ENCODE measurements at regions not wholly inside any gene's neighbourhood (a gene's known extent, or its start where the extent isn't known, plus 50 kb on each side); places are given as distances from the start of the nearest gene placed in this dataset.
A peak's percentile ranks its signal among the peaks of the same experiment; 100 is the strongest.

DNA sequence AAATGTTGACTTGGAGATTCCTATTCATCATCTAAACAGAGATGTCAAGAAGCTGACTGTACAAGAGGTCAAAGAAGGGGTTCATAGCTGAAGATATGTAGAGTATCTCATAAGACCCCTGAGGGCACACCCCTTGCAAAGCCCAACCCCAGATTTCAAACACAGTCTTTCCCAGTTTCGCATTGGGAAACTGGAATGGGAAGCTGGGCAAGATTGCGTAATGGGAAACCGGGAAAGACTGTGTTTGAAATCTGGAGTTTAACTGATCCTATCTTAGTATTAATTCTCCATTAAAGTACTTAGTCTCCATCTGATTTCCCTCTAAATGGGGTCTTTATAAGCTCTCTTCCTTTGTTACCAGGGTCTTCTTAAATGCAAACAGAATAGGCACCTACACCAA is 99.5 kb downstream of the FAM76B start:
- no peak for DNase-seq

DNA sequence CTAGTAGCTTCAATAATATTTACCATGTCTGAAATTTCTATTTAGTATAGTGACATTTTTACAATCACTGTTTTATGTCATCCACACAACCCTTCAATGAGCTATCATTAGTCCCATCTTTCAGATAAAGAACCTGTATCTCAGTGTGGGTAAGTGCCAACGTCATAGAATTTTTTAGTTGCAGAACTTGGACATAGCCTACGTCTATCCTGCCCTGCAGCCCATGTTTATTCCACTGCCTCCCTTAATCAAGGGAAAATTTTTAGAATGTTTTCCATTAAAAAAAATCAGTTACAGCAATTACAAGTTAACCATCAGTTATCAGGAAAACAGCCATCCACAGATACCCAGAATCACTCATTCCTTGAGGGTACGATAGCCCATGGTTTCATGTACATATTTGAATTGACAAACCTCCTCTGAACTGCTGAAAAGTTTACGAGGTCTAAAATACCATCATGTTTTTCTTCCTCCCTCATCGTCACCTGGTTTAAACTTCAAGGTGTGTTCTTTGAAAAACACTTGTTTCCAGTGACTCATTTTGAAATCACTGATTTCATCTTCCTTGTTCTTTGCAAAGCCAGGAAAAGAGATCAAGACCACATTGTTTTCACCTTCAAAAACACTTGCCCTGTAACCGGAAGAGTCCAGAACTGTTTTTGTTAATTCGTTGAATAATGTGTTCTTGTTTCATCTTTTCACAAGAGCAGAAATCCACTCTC is 100.9 kb downstream of the FAM76B start:
- no peak for DNase-seq

DNA sequence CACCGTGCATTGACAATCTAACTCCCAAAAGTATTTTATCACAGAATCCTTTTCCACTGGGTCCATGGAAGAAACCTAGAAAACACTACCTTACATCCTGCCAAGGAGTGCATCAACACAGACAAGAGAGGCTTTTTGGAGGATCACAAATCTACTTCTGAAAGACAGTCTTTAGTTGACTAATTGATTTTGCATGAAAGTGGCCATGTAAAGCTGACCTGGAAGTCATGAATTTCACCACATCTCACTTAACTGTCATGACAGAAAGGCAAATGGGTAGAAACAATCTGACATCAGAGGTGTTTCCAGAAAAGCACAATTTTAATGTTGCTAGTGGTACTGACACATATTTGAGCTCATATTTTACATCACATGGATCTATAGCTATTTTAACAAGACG is 101.6 kb downstream of the FAM76B start:
- DNase-seq, result no peak

DNA sequence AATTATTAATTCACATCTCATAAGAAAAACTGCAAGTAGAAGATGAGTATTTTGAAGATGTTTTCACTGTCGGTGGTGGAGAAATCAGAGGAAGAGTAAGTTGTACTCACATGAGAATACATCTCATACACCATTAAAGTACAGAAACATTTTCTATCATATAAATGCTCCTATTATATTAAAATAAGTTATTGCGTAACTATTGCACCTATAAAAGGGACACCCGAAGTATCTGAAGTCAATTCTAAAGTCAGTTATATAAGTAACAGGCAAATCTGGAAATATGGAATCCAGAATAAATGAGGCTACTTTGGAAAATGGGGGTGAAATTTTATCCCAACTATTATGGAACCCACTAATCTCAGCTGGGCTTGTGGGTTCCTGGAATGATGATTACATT is 103.3 kb downstream of the FAM76B start:
- DNase-seq, result no peak

DNA sequence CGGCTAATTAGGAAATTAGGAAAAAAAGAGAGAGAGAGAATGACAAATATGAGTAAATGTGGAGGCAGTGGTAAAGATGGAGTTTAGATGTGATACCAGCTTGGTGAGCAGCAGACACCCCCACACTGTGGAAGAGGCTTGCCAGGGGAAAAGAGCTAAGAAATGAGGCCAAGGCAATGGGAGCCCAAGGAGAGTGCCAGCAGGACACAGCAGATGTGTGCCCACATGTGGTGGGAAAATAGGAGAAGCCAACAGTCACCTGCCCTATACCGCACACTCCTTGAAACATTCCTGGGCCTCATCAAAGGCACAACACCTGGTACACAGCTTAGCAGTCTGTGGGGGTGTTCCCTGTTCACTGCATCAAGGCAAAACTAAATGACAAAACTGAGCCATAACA is 104.9 kb downstream of the FAM76B start:
- DNase-seq, result no peak

DNA sequence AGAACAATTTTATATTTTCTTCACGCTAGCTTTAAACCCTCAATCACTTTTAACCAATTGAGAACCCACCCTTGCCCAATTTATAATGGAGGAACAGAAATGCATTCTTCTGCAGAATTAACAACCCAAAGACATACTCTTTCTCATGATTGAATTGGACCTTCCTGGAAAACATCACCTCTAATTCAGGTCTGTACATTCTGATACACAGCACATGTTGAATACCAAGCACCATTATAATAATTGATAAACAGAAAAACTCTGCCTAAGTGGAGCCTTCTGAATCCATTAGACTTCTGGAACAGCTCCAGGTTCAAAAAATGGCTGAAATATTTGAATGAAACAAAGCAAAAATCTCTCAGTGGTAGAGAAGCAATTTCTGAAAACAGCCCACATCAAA is 105.4 kb downstream of the FAM76B start:
- DNase-seq, result no peak

DNA sequence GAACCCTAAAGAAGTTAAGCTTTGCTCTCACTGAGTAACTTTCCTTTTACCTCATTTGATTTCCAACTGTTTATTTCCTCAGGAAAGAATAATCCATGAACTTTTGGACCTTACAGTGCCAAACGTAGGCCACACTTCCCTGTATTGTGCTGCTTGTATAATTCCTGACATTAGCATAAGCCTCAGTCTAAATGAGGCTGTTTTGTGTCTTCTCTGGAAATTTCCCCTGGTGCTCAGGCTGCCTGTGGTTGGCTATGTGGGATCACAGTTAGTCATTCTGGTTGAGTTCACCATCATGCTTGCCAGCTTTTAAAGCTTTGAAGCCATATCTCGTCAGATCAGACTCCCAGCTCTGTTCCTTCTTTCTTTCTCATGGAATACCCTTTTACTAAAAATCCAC is 107.0 kb downstream of the FAM76B start:
- DNase-seq, result no peak

DNA sequence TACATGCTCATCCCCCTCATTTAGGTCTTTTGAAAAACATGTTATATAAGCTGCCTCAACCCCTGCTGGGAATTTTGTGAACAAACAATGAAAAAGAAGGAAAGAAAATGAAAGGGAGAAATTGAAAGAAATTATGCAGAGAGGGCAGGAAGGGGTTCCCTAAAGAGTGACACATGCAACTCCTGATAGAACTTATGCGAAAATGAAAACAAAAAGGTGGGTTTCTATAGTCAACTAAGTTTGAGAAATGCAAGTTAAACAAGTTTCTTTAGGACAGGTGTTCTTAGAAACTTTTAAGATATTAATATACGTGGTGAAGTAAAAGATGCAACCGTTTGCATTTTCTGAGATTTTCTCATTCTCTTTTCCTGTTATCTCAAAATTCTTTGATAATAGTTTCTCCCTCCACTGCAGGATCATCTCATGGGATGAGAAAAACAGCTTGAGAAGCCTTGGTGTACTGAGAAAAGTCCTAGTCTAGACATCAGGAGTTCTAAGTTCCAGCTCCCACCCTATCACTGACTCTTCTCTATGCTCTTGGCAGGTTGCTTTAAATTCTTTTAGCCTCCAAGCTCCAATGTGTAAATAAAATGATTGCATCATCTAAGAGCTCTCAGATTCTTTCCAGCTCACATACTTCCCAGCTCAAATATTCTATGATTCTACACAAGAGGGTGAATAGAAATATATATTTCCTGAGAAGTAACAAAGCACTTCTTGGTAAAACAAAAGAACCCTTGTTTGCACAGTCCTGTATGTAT is 109.2 kb downstream of the FAM76B start:
- DNase-seq, result no peak

DNA sequence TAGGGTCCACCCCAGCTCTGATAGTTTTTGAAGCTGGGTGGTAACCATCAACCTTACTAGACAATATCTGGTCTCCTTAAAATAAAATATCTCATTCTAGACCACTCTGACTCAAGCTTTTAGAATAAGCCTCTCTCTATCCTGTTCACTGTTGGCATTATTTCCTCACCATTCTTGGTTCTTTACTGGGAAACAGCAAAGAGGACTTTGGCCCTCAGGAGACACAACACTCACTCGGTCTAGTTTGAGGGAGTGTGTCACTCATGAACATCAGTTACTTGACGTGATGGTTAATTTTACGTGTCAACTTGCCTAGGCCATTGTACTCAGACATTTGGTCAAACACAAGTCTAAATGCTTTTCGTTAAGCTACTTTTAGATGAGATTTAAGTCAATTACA is 110.6 kb downstream of the FAM76B start:
- DNase-seq, result no peak

DNA sequence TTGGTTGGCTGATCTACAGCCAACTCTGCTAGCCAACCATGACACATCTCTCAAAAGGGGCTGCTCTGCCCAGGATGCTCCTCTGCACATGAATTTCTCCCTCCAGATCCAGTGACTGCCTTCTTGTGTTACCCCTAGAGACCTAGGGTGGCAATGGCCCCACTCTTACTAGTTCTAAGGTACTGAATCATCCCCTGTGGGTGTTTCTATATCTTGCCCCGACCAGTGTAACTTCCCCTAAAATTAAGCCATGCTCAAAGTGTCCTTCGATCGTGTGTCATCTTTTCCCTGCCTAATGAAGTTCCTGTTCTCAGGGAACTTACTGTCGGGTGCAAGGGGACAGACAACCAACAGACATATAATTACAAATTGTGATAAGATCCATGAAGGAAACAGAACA is 113.3 kb downstream of the FAM76B start:
- no peak for DNase-seq

DNA sequence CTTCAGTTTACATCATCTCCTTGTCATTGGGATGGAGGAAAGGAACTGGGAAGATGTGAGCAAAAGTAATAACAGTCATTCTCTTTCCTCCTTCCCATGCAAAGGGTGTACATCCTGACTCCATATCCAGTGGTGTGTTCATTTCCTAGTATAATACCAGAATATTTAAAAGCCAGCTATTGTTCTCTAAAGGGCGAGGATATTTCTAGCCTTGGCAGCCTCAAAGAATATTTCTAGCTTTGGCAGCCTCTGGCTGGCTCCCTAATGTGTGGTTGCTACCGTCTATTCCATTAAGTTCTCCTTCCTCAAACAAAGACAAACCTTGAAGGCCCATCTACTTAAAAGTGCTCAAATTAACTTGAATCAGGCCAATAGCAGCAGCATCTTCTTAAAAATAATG is 114.0 kb downstream of the FAM76B start:
- no peak for DNase-seq

DNA sequence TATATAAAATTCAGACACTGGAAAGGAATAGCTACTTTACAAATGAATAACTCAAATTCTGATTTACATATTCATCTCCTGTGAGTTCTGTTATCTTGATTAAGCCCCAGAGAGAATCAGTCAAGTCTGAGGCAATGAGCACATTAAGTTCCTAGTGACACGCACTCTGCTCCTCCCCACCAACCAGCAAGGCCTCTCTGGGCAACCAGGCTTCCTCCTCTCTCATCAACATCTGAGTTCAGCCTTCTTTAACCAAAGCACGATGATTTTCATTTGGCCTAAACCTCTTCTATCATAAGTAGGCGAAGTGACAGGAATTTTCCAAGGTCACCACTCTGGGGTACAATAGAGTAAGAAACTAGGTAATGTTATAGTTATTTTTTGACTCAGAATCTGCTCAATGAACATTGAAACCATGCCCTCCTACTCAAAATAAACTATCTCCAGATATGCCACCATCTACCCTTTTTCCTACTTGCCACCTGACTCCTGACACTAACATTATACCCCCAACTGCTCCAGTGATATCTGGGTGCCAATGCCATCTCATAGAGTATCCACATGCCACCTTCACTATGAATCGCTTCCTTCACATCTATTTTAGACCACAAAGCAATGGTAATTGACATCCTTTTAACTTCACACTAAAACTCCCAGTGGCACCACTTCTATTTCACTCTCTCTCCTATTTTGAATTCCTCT is 114.8 kb downstream of the FAM76B start:
- no peak for DNase-seq

DNA sequence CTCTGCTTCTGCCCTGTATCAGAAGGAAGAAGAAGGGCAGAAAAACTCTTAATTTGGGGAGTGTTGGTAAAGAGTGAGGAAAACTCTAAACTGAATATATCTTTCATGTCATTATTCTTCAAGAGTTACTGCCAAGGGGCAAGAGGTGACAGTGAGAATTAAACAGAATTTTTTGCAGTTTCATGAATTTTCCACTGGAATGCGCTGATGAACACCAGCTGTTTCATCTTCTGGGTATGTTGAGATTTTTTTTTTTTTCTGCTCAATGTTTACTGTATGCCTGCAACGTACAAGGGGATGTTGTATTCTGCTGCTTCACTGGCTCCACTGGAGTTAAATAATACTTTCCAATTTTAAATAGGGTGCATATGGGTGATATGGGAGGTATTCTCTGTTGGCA is 117.8 kb downstream of the FAM76B start:
- no peak for DNase-seq

DNA sequence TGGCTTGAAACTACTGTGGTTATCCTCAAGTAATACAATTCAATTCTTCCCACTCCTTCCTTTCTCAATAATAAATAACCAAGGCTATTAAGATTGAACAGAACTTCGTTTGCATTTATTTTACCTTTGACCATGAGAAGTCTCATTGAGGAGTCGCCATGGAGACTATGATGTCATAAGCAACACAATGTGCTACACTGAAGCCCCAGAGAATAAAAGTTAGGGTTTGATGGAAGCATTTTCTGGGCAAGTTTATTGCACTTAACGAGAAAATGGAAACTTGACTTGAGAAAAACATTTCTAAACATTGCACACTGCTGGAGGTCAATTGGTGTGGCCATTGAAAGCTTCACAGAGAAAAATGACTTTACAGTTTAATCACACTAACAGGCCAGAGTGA is 121.5 kb downstream of the FAM76B start:
- no peak for DNase-seq

DNA sequence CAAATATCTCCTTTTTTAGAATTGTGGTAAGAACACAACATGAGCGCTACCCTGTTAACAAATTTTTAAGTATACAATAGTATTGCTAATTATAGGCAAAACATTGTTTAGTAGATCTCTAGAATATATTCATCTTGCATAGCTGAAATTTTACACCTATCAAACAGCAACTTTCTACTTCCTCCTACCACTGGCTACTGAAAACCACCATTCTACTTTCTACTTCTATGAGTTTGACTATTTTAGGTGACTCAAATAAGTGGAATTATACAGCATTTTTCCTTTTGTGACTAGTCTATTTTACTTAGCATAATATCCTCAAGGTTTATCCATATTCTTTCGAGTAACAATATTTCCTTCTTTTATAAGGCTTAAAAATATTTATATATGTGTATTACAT is 128.4 kb downstream of the FAM76B start:
- no peak for DNase-seq

DNA sequence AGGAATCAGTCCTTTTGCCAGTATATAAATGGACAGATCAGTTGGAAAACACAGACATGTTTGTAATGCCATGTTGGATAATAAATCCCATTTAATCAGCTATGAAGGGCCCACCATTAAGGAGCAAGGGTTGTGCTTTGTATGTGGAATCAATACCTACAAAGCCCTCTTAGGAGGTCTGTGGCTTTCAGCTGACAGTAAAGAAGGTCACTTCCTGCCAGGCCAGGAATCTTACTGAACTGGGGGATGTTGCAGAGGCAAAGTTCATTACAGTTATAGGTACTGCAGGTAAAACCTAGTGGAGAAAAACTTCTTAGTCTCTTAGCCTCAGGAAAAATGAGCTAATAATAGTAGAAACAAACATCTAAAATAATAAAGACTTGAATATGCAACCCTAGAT is 129.5 kb downstream of the FAM76B start:
- no peak for DNase-seq

DNA sequence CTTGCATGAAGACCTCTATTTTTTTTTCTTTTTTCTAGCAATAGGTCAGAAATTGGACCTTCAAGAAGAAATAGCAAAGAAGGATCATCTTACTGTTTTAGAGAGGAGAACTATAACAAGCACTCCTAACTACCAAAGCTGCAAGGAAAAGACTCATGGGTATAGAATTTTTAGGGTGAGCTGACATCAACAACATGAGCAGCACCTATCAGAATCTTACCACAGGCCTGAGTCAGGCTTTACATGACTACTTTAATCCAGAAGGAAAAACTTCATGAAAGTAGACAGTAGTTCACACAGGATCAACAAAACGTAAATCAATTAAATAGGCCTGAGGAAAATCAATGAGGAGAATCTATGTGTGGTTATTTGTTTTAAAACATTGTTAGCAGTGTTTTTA is 130.5 kb downstream of the FAM76B start:
- DNase-seq, result no peak

DNA sequence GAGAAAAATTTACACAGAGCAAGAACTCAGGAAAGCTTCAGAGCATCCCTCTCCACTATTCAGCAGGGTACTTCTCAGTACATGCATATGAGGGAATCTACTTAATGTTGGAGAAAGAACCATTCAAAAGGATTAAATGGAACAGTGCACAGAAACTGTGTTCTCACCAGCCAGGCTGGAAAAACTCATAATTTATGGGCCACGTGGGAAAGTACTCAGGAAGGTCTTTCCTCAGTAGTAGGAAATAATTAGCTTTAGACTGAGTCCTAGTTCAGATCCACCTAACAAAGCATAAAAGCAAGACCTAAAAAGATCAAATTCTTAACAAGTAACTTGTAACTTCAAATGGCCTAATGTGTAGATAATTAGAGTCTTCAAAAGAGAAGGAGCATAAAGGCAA is 134.0 kb downstream of the FAM76B start:
- DNase-seq, result no peak

DNA sequence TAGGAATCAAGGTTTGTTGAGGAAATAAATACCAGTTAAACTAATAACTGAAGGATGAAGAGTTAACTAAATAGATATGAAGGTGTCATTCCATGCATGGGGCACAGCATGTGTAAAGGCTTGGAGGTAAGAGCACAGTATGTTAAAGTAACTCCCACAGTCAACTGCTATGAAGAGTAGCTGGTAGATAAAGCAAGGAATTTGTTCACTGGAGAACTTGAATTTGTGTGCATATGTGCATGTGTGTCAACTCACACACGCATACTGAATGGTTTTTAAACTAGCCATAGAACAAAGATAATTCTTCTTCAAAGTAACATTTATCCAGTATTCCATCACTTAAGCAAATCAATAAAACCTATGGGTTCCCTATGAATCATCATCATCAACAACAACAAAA is 135.9 kb downstream of the FAM76B start:
- DNase-seq, result no peak

DNA sequence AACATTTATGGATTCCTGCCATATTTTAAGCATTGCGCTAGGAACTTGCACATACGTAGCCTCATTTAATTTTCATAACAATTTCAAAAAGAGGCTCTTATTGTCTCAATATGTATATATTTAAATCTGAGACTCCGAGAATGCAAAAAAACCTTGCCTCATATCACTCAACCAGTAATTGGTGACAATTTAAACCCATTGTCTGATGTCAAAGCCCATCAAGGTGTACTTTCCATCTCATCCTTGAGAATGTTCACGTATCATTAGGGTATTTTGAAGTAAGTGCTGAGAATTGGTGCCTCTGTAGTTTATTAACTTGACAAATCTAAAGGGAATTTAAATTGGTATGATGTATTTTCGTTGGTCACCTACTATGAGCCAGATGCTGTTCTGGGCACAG is 136.5 kb downstream of the FAM76B start:
- DNase-seq, result no peak

DNA sequence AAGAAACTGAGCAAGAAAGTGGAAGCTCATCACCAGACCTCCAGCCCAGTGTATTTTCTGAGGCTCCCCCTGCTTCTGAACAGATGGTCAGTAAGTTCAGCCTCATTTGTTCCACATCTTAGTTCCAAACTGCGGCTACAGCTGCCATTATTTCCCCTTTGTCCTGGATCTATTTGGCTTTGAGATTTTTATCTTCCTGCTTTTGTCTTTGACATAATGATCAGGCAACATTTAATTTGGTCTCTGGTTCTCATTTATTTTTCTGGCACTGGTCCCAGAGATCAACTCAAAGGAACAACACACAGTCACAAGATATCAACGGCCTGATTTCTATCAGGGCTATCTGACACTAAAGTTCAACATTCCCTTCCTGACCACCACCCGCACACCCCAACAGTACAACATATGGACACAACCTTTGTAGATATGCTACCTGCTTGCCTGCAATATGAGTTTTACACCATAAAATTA is 137.5 kb downstream of the FAM76B start:
- peak; percentile 37 for DNase-seq

DNA sequence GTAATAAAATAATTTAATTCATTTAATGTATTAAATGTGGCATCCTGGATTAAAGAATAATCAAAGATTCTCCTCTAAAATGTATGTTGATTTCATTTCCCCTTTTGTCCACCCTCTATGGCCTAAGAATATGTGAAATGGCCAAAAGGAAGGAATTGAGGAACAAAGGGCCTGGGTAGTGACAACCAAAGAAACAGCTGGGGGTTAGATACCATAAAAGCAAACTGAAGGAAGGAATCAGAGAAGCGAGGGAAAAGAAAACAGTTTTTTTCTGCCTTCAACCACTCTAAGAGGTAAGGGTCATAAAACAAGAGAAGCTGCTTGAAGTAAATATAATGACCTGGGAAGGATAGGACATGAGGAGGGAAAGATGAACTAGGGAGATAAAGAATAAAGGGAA is 139.3 kb downstream of the FAM76B start:
- DNase-seq, result no peak

DNA sequence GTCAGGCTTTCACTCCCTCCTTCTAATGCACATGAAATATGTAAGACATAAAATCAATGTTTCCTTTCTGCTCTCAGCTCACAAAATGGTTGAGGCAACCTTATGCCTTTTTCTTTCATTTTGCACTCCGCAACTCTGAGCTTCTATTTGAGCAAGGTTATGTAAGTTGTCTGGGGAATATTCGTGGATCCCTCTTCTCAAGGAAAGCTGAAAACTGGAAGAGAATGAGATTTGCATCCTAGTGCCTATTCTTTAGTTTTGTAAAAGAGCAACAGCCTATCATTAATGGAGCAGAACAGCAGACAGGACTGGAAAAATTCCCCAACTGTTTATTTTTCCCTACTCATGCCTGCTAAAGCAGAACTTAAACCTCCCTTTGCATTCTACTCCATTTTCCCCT is 141.7 kb downstream of the FAM76B start:
- no peak for DNase-seq

DNA sequence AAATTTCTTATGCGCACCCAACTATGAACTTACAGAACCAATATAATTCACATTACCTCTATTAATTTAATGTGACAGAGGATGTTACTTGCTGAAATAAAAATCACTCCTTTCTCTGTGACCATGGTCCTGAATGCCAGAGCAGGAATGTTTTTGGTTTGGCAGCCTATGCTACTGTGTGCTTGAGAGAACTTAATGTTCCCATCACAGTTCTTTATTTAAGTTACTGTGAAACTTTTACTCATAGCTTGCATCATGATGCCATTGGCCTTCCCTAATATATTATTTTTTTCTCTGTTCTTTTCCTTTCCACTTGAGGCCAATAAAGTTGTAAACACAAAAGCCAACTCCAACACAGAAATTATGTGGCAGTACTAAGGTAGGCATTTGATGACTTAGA is 142.2 kb downstream of the FAM76B start:
- DNase-seq, result no peak
